Activated naive CD4-positive, alpha-beta T cell treated with anti-CD3 and anti-CD28 coated beads for 36 hours (primary cell): ENCODE measurements at regions not wholly inside any gene's neighbourhood (a gene's known extent, or its start where the extent isn't known, plus 50 kb on each side); places are given as distances from the start of the nearest gene placed in this dataset.

Experiments
- CTCF ChIA-PET: fragments of 350-600 bp; sonication (Branson Sonifier 250); formaldehyde crosslinking; loops from one replicate; lab custom pipeline; 2021; ENCODE audit warnings: antibody characterized with exemption; lab: Charles Lee
- DNase-seq: peaks from one replicate; pipeline ENCODE4 v3.0.0-alpha.2; 2020
- H3K27ac Mint-ChIP-seq: one replicate; pipeline ENCODE4 v1.8.0; 2021; ENCODE audit warnings: mild to moderate bottlenecking, mixed read lengths
- H3K27me3 Mint-ChIP-seq: one replicate; pipeline ENCODE4 v1.8.0; 2021; ENCODE audit warnings: low read depth, mixed read lengths
- H3K36me3 Mint-ChIP-seq: one replicate; pipeline ENCODE4 v1.8.0; 2021; ENCODE audit warnings: low read depth, mixed read lengths
- H3K4me1 Mint-ChIP-seq: one replicate; pipeline ENCODE4 v1.8.0; 2021; ENCODE audit warnings: low read depth, mixed read lengths
- H3K4me3 Mint-ChIP-seq: one replicate; pipeline ENCODE4 v1.8.0; 2021; ENCODE audit warnings: mild to moderate bottlenecking, moderate library complexity, mixed read lengths
- H3K9me3 Mint-ChIP-seq: one replicate; pipeline ENCODE4 v1.8.0; 2021; ENCODE audit warnings: mixed read lengths
- intact Hi-C: fragments of 100-400 bp; cut with micrococcal nuclease; formaldehyde crosslinking; loops from one replicate; pipeline ENCODE4 v1.15.1; 2023

- no peak overlapping the region for H3K4me3 Mint-ChIP-seq
- DNase-seq, result no peak
- intact Hi-C loops, result no loop called here
- H3K9me3 Mint-ChIP-seq, result no peaks in the 10 kb centered on the region
- H3K36me3 Mint-ChIP-seq, result no peaks in the 10 kb centered on the region
- no peaks in the 10 kb centered on the region for H3K27me3 Mint-ChIP-seq
- H3K4me1 Mint-ChIP-seq, result no peaks in the 10 kb centered on the region
- CTCF ChIA-PET, result no interaction called here
- H3K27ac Mint-ChIP-seq, result no peak overlapping the region
Measured at GRCh38 chr11:95318498-95318897, 87.5 kb upstream of the SESN3 start.

- DNase-seq, result no peak
- Mint-ChIP-seq H3K36me3 (no peaks in the 10 kb centered on the region), H3K27me3 (no peaks in the 10 kb centered on the region), H3K4me1 (peaks cover 18% of the 10 kb centered on the region), H3K27ac (no peak overlapping the region), H3K9me3 (no peaks in the 10 kb centered on the region), H3K4me3 (no peak overlapping the region)
- CTCF ChIA-PET, result no interaction called here
- intact Hi-C loops, result no loop called here
Measured at GRCh38 chr11:95308512-95309035, 77.6 kb upstream of the SESN3 start.

- Mint-ChIP-seq H3K4me1 (peaks cover 18% of the 10 kb centered on the region), H3K27ac (no peak overlapping the region), H3K27me3 (no peaks in the 10 kb centered on the region), H3K9me3 (no peaks in the 10 kb centered on the region), H3K36me3 (no peaks in the 10 kb centered on the region), H3K4me3 (no peak overlapping the region)
- CTCF ChIA-PET, result interaction anchor here (0.6 kb wide), 1 partner anchor 162 kb away, joined by 4 read pairs; no protein-coding TSS in a partner anchor
- DNase-seq, result no peak
- intact Hi-C loops, result no loop called here
Measured at GRCh38 chr11:95307286-95307685, 76.3 kb upstream of the SESN3 start.

- H3K27me3 Mint-ChIP-seq, result no peaks in the 10 kb centered on the region
- intact Hi-C loops, result no loop called here
- H3K27ac Mint-ChIP-seq, result no peak overlapping the region
- H3K4me1 Mint-ChIP-seq, result peaks cover 18% of the 10 kb centered on the region
- no peak overlapping the region for H3K4me3 Mint-ChIP-seq
- CTCF ChIA-PET, result interaction anchor here (0.5 to 0.6 kb wide), 2 partner anchors 74 to 162 kb away, joined by 3 to 4 read pairs; no protein-coding TSS in a partner anchor
- H3K9me3 Mint-ChIP-seq, result no peaks in the 10 kb centered on the region
- DNase-seq, result no peak
- no peaks in the 10 kb centered on the region for H3K36me3 Mint-ChIP-seq
Measured at GRCh38 chr11:95306801-95307200, 75.8 kb upstream of the SESN3 start.

- Mint-ChIP-seq H3K36me3 (no peaks in the 10 kb centered on the region), H3K4me3 (no peak overlapping the region), H3K9me3 (no peaks in the 10 kb centered on the region), H3K27me3 (no peaks in the 10 kb centered on the region), H3K27ac (no peak overlapping the region), H3K4me1 (peaks cover 18% of the 10 kb centered on the region)
- intact Hi-C loops, result no loop called here
- CTCF ChIA-PET, result interaction anchor here (1.1 kb wide), 1 partner anchor 73 kb away, joined by 3 read pairs; no protein-coding TSS in a partner anchor
- no peak for DNase-seq
Measured at GRCh38 chr11:95306123-95306522, 75.1 kb upstream of the SESN3 start.

GRCh38 chr11:95305705-95306104, 74.7 kb upstream of the SESN3 start:
- DNase-seq, result no peak
- intact Hi-C loops, result no loop called here
- no peaks in the 10 kb centered on the region for H3K9me3 Mint-ChIP-seq
- no peak overlapping the region for H3K27ac Mint-ChIP-seq
- H3K4me1 Mint-ChIP-seq, result peaks cover 18% of the 10 kb centered on the region
- no peak overlapping the region for H3K4me3 Mint-ChIP-seq
- CTCF ChIA-PET, result interaction anchor here (1.1 kb wide), 1 partner anchor 73 kb away, joined by 3 read pairs; no protein-coding TSS in a partner anchor
- no peaks in the 10 kb centered on the region for H3K36me3 Mint-ChIP-seq
- H3K27me3 Mint-ChIP-seq, result no peaks in the 10 kb centered on the region

GRCh38 chr11:95304777-95305176, 73.8 kb upstream of the SESN3 start:
- H3K4me1 Mint-ChIP-seq, result peaks cover 22% of the 10 kb centered on the region
- CTCF ChIA-PET, result no interaction called here
- no peaks in the 10 kb centered on the region for H3K27me3 Mint-ChIP-seq

GRCh38 chr11:95302211-95302610, 71.2 kb upstream of the SESN3 start:
- peaks cover 30% of the 10 kb centered on the region for H3K4me1 Mint-ChIP-seq
- intact Hi-C loops, result no loop called here
- CTCF ChIA-PET, result no interaction called here
- H3K9me3 Mint-ChIP-seq, result no peaks in the 10 kb centered on the region
- no peak overlapping the region for H3K27ac Mint-ChIP-seq
- no peaks in the 10 kb centered on the region for H3K36me3 Mint-ChIP-seq
- DNase-seq, result no peak
- no peak overlapping the region for H3K4me3 Mint-ChIP-seq
- no peaks in the 10 kb centered on the region for H3K27me3 Mint-ChIP-seq

More at GRCh38 chr11:95304777-95305176, 73.8 kb upstream of the SESN3 start:
- H3K9me3 Mint-ChIP-seq, result no peaks in the 10 kb centered on the region
- intact Hi-C loops, result no loop called here
- H3K27ac Mint-ChIP-seq, result no peak overlapping the region
- H3K36me3 Mint-ChIP-seq, result no peaks in the 10 kb centered on the region
- no peak for DNase-seq
- H3K4me3 Mint-ChIP-seq, result no peak overlapping the region

- no peak for DNase-seq
- Mint-ChIP-seq H3K4me1 (peaks cover 31% of the 10 kb centered on the region), H3K27me3 (no peaks in the 10 kb centered on the region), H3K4me3 (no peak overlapping the region), H3K36me3 (no peaks in the 10 kb centered on the region), H3K27ac (no peak overlapping the region), H3K9me3 (no peaks in the 10 kb centered on the region)
- CTCF ChIA-PET, result interaction anchor here (0.7 kb wide), 1 partner anchor 464 kb away, joined by 3 read pairs; no protein-coding TSS in a partner anchor
- intact Hi-C loops, result no loop called here
Measured at GRCh38 chr11:95301474-95301873, 70.5 kb upstream of the SESN3 start.

GRCh38 chr11:95299078-95299679, 68.2 kb upstream of the SESN3 start:
- intact Hi-C loops, result loop anchor here (1.0 to 2.0 kb wide), 4 partner anchors 44 to 148 kb away; partner anchors contain the start of gene SESN3
- CTCF ChIA-PET, result interaction anchor here (0.7 to 1.7 kb wide), 3 partner anchors 38 to 149 kb away, joined by 3 to 6 read pairs (median 4); no protein-coding TSS in a partner anchor
- H3K36me3 Mint-ChIP-seq, result no peaks in the 10 kb centered on the region
- H3K27ac Mint-ChIP-seq, result peak overlapping the region; percentile 37
- no peaks in the 10 kb centered on the region for H3K27me3 Mint-ChIP-seq
- peaks cover 31% of the 10 kb centered on the region for H3K4me1 Mint-ChIP-seq
- peak; percentile 24 for DNase-seq
- H3K9me3 Mint-ChIP-seq, result no peaks in the 10 kb centered on the region
- no peak overlapping the region for H3K4me3 Mint-ChIP-seq

GRCh38 chr11:95297680-95298452, 66.9 kb upstream of the SESN3 start:
- Mint-ChIP-seq H3K4me1 (peaks cover 31% of the 10 kb centered on the region), H3K27ac (peak overlapping the region; percentile 0), H3K4me3 (no peak overlapping the region), H3K36me3 (no peaks in the 10 kb centered on the region), H3K9me3 (no peaks in the 10 kb centered on the region), H3K27me3 (no peaks in the 10 kb centered on the region)
- intact Hi-C loops, result loop anchor here (2.0 kb wide), 3 partner anchors 43 to 147 kb away; no protein-coding TSS in a partner anchor
- peak; percentile 12 for DNase-seq
- CTCF ChIA-PET, result interaction anchor here (0.6 to 1.7 kb wide), 3 partner anchors 9 to 109 kb away, joined by 3 to 6 read pairs (median 3); no protein-coding TSS in a partner anchor

GRCh38 chr11:95296621-95297025, 65.6 kb upstream of the SESN3 start:
- Mint-ChIP-seq H3K9me3 (no peaks in the 10 kb centered on the region), H3K4me3 (no peak overlapping the region), H3K27ac (no peak overlapping the region), H3K27me3 (no peaks in the 10 kb centered on the region), H3K36me3 (no peaks in the 10 kb centered on the region), H3K4me1 (peaks cover 31% of the 10 kb centered on the region)
- CTCF ChIA-PET, result interaction anchor here (2.3 kb wide), 1 partner anchor 408 kb away, joined by 6 read pairs; no protein-coding TSS in a partner anchor
- no peak for DNase-seq
- intact Hi-C loops, result no loop called here
